ENCODE measurements at regions not wholly inside any gene's neighbourhood (a gene's known extent, or its start where the extent isn't known, plus 50 kb on each side); places are given as distances from the start of the nearest gene placed in this dataset.

DNA sequence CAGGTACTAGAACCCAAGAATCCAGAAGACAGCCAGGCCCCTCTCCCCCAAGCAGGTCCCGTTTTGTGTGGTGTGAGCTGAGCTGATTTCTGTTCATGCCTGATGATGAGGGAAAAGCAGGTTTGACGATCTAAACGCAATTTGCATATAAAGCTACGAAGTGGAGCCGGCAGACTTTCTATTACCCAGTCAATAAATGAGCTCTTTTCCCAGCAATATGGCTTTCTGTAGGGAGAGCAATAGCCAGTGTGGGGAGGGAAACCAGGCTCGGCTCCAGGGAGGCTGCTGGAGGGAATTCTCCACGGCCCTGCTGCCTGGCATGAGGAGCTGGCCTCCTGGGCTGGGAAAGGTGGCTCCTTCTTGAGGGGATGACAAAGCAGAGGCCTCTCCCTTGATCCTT is 140.7 kb upstream of the AJAP1 start:
- TF ChIP-seq CTCF (IDR thresholded peaks at IDR 0.05; ENCODE audit: low read depth, low read length, missing control alignments) = no peak
- no peak overlapping the region for H3K4me3 ChIP-seq (replicated peaks; ENCODE audit: low read depth, low read length)
- DNase-seq (ENCODE audit: extremely low read depth, low read depth) = no peak

DNA sequence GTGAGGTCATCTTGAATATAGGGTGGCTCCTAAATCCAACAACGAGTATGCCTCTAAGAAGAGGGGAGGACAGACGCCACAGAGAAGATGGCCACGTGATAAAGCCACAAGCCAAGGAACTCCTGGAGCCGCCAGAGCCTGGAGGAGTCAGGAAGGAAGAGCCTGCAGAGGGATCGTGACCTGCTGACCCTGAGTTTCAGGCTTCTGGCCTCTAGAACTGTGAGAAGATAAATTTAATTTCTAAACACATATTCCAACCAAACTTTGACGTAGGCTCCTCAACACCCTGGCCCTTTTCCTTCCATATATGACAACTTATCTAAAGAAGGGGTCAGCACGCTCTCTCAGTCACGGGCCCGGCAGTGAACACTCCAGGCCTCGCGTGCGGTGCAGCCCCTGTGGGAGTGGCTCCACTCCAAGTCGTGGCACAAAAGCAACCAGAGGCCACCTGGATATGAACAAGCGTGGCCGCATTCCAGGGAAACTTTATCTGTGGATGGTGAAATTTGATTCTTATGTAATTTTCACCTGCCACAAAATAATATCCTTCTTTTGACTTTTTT is 138.6 kb upstream of the AJAP1 start:
- DNase-seq (ENCODE audit: extremely low read depth, low read depth) = no peak
- TF ChIP-seq CTCF (IDR thresholded peaks at IDR 0.05; ENCODE audit: low read depth, low read length, missing control alignments) = no peak
- no peak overlapping the region for H3K4me3 ChIP-seq (replicated peaks; ENCODE audit: low read depth, low read length)

DNA sequence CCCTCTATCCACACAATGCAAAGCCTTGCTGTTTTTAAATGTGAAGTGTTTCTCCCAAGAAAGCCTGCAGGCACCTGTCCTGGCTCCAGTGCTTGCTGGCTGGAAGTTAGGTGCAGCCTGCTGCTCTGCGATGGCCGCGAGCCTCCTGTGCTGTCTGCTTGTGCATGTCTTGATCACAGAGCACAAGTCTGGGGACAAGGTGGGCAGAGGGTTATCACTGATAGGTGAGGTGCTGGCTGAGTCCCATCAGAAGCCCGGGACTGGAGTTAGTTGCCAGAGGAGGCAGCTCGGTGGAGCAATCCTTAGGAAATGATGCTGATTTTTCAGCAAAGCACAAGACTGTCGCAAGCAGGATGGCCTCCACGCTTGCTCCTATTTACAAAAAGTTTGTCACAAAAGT is 137.8 kb upstream of the AJAP1 start:
- DNase-seq (ENCODE audit: extremely low read depth, low read depth) = no peak
- H3K4me3 ChIP-seq (replicated peaks; ENCODE audit: low read depth, low read length) = no peak overlapping the region
- TF ChIP-seq CTCF (IDR thresholded peaks at IDR 0.05; ENCODE audit: low read depth, low read length, missing control alignments) = no peak

DNA sequence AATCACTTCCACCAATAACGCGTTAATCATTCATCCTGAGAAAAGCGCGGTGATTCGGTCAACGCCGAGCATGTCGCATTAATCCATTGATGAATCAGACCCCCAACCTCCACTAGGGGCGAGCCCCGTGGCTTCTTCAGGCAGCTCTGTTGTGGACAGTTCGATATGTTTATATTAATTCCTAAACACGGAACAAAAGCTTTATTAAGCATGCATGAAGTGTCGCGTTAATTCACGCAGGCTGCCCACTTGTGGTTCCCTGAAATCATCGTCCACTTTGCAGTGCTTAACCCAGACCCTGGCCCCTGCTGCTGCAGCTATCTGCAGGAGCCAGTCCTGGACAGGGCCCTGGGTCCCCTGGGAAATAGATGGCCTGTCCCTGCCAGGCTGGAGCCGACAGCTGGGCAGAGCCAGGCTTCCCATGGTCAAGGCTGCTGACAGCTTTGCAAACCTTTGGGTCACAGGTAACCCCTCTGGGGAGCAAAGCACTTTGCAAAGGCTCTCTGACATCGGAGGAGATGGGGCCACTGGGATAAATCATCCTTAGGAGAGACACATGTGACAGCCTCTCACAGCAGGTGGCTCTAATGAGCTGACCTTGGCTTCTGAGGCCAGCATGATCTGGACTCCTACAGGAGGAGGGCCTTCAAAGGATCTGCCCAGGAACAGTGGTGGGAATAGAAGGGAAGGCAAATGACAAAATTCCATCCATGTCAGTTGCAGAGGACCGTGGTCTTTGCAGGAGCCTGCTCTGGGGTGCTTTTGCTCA is 137.0 kb upstream of the AJAP1 start:
- no peak overlapping the region for H3K4me3 ChIP-seq (replicated peaks; ENCODE audit: low read depth, low read length)
- no peak for DNase-seq (ENCODE audit: extremely low read depth, low read depth)
- no peak for TF ChIP-seq CTCF (IDR thresholded peaks at IDR 0.05; ENCODE audit: low read depth, low read length, missing control alignments)

GRCh38 chr1:4518621-4519020 is 135.8 kb upstream of the AJAP1 start:
- no peak overlapping the region for H3K4me3 ChIP-seq (replicated peaks; ENCODE audit: low read depth, low read length)
- DNase-seq (ENCODE audit: extremely low read depth, low read depth) = no peak
- no peak for TF ChIP-seq CTCF (IDR thresholded peaks at IDR 0.05; ENCODE audit: low read depth, low read length, missing control alignments)

- no peak for DNase-seq (ENCODE audit: extremely low read depth, low read depth)
- H3K4me3 ChIP-seq (replicated peaks; ENCODE audit: low read depth, low read length) = no peak overlapping the region
- no peak for TF ChIP-seq CTCF (IDR thresholded peaks at IDR 0.05; ENCODE audit: low read depth, low read length, missing control alignments)
Measured at GRCh38 chr1:4519954-4520353, 134.5 kb upstream of the AJAP1 start.

Data from HFF-Myc (cell line).